GM18520 (cell line): ENCODE measurements at regions not wholly inside any gene's neighbourhood (a gene's known extent, or its start where the extent isn't known, plus 50 kb on each side); places are given as distances from the start of the nearest gene placed in this dataset.

ENCODE experiments used
- ATAC-seq: cut with Tn5 transposase; IDR thresholded peaks from one replicate; pipeline ENCODE4 v1.9.1; 2021; ENCODE audit not compliant: unreplicated experiment

GRCh38 chr7:130877991-130878305, 143.9 kb upstream of the KLF14 start:
- no peak for ATAC-seq

GRCh38 chr7:130878785-130879184, 144.8 kb upstream of the KLF14 start:
- no peak for ATAC-seq

DNA sequence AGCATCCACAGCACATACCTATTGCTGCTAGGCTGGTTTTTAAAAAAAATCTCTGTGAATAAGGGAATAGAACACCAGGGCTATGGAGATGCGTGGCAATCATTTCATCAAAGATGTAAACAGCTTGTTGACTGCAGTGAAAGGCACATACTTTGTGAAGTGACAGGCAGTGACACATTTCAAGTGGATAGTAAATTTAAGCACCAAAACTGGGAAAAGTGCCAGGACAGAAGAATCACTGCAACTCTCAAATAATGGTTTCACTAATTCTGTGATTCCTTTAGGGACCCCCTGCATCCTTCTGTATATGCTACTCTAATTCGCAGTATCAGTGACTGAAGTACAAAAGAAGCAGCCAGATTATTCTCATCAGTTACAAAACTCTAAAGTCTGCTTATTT, 145.2 kb upstream of the KLF14 start:
- no peak for ATAC-seq

- ATAC-seq: no peak
Measured at GRCh38 chr7:130880668-130881067, 146.7 kb upstream of the KLF14 start.

GRCh38 chr7:130881091-130881798, 147.2 kb upstream of the KLF14 start:
- ATAC-seq: no peak

DNA sequence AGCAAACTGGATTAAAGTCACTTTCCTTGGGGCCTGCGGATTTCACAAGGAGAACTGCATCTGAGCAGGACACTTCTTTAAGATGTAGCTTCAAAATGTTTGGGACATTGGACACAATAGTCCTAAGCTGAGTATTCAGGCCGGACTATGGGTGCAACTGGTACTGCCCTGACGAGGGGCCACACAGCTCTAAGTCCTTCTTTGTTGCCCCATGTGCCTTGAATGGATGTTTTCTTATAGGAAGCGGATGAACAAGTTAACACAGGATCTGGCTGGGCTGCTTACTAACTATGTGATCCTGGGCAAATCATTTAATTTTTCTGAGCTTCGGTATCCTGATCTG, 147.8 kb upstream of the KLF14 start:
- no peak for ATAC-seq

DNA sequence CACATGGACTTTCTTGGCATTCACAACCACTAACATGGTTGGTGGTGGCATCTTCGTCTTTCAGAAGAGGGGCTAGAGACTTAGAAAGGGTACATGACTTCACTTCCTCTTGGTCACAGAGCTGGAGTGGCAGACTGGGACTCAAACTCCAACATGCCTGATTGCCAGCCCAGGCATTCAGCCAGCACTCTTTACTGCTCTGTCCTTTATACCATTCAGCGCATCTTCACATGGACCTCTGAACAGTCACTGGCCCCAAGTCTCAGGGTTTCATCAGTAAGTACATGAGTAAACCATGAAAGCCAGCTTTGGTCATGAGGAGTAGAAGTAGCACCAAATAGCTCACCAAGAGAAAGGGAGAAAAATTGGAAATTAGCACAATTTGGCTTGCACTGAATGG, 148.4 kb upstream of the KLF14 start:
- ATAC-seq: no peak

GRCh38 chr7:130883928-130884327, 149.9 kb upstream of the KLF14 start:
- no peak for ATAC-seq

GRCh38 chr7:130884437-130885417, 150.7 kb upstream of the KLF14 start:
- no peak for ATAC-seq

DNA sequence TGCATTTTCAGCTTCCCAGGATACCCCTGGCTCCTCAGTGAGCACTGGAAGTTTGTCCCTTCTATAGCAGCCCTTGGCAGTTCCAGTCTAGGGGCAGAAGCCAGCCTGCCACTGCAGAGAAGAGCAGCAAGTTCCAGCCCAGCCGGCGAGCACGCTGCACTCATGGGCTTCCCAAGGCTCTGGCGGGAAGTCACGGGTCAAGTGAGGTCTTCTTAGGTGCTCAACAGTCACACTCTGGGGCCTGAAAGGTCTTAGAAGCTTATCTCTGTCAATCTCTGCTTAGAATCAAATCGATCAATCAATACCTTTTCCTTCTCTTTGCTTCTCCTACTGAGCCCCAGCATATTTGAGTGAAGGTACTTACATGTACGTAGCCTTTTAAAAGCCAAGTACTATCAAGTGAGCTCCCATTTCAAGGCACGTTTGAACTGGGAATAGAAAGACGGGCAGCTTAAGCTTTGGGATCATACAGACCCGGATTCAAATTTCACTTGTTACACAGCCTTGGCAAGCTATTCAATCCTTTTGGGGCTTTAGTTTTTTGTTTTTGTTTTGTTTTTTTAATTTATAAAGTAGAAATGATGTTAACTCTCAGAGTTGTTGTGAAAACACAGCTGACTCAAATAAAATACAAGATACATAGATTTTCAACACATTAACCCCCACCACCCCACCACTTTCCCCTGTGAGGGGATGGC, 152.6 kb upstream of the KLF14 start:
- no peak for ATAC-seq

DNA sequence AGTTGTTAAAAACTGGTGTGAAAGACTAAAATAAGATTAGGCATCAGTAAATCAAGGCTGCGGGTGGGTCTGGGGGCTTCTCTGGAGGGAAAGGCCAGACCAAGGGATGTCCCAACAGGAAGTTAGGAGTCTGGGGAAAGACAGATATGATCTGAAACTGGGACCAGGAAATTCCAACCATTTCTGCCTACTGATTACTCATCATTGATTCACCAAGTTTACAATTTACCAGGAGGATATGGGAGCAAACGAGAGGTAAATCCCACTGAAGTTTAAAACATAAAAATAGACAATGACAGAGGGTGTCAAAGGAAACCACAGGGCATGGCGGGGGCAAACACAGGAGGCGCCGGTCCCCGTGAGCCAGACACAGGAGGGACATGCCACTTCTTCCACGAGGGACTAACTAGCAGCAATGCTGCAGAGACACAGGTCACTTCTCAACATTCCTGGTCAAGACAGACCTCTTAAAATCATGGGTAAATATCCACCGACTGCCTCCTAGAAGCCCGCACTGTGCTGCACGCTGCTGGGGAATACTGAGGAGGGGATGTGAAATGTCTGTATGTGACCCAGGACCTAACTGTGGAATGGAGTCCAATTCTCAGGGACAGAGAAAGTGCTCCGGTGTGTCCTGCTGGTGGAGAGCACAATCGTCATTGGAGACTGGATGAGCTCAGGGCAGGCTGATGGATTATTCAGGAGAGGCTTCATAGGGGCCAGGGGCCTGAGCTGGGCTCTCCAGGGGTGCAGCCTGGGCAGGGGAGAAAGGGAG, 153.4 kb upstream of the KLF14 start:
- ATAC-seq: no peak

DNA sequence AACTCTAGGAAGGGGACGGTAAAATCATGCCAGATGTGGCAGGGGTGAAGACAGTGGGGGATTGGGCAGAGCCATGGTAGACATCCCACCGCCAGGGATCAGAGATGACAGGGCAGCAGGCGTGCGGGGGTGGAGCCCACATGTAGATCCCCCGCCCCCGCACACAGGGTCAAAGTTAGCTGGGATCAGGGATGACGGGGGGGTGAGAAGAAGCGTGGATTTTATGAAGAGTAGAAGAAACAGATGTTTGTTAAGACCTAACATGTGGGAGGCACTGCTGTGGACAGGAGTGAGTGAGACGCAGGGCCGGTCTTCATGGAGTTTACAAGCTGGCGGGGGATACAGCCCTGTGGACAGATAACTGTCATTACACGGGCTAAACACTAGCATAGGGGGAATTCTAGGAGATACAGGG, 154.0 kb upstream of the KLF14 start:
- no peak for ATAC-seq

- no peak for ATAC-seq
Measured at GRCh38 chr7:130888468-130888867, 154.5 kb upstream of the KLF14 start.

- ATAC-seq: no peak
Measured at GRCh38 chr7:130890176-130891020, 156.4 kb upstream of the KLF14 start.

GRCh38 chr7:130891254-130892094, 157.5 kb upstream of the KLF14 start:
- ATAC-seq: no peak

GRCh38 chr7:130893441-130893894, 159.5 kb upstream of the KLF14 start:
- no peak for ATAC-seq

DNA sequence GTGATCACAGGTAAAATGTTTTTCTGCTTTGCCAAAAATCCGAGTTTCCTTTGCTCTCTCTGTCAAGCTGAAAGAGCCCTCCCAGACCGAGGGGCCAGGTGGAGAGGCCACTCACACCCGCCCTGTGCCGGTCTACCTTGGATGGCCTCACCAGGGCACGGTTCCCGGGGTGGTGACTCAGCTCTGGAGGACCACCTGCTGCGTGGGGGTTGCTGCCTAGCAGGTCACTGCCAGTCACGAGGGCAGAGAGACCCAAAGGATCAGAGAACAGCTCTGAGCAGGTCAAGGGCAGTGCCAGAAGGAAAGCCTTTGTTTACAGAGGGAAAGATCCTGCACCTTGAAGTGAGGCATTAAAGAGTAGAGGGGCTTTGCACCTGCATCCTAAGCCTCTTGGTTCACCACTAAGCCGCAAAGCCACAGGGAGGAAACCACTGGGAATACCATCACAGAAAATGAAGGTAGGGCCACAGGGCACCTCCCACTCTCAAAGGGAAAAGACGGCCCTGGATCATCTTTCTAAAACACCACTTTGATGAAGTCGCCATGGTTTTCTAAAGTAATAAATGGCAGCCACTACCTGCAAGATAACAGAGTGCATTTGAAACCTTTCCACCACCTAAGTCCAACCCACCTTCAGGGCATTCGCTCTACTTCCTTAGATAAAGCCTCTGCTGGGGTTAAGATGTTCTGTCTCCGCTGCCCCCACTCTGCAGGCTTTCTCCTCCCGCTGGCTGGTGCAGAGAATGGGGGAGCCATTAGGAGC, 160.3 kb upstream of the KLF14 start:
- no peak for ATAC-seq
